SK-N-SH treated with all-trans-retinoic acid at 6 μM for 48 hours (cell line): ENCODE measurements at regions not wholly inside any gene's neighbourhood (a gene's known extent, or its start where the extent isn't known, plus 50 kb on each side); places are given as distances from the start of the nearest gene placed in this dataset.

ENCODE experiments used
- ARNTL ChIP-seq: fragments of 450-650 bp; formaldehyde crosslinking; IDR thresholded peaks from 2 replicates; pipeline ENCODE4 v1.5.0; 2020; ENCODE audit warnings: low read depth, mild to moderate bottlenecking, moderate library complexity, borderline replicate concordance
- BACH2 ChIP-seq: fragments of 250-450 bp; sonication (Bioruptor Pico); IDR thresholded peaks from 2 replicates; pipeline ENCODE4 v1.9.0; 2021; ENCODE audit warnings: mild to moderate bottlenecking, borderline replicate concordance
- GLIS3 ChIP-seq: fragments of 250-450 bp; sonication (Bioruptor Pico); IDR thresholded peaks from 2 replicates; pipeline ENCODE4 v1.5.0; 2020; ENCODE audit warnings: mild to moderate bottlenecking, moderate library complexity
- RARB ChIP-seq: fragments of 250-450 bp; sonication (Bioruptor Pico); IDR thresholded peaks from 2 replicates; pipeline ENCODE4 v1.8.0; 2021; ENCODE audit warnings: mild to moderate bottlenecking, moderate library complexity
- ZC3H10 ChIP-seq: fragments of 250-450 bp; sonication (Bioruptor Pico); IDR thresholded peaks from 2 replicates; pipeline ENCODE4 v1.5.1; 2021; ENCODE audit warnings: mild to moderate bottlenecking, moderate library complexity
- ZFP3 ChIP-seq: fragments of 250-450 bp; sonication (Bioruptor Pico); IDR thresholded peaks from 2 replicates; pipeline ENCODE4 v1.5.0; 2020; ENCODE audit warnings: mild to moderate bottlenecking, moderate library complexity

- TF ChIP-seq ZC3H10, result no peak
- TF ChIP-seq BACH2 (CRISPR knock-in tag), result no peak
- TF ChIP-seq GLIS3 (CRISPR knock-in tag), result no peak
- TF ChIP-seq ARNTL (CRISPR knock-in tag), result no peak
- no peak for TF ChIP-seq ZFP3 (CRISPR knock-in tag)
- no peak for TF ChIP-seq RARB (CRISPR knock-in tag)
Observed at GRCh38 chr5:157961896-157962590, 103.1 kb upstream of the CLINT1 start.
